Panc1 (cell line): ENCODE measurements at regions not wholly inside any gene's neighbourhood (a gene's known extent, or its start where the extent isn't known, plus 50 kb on each side); places are given as distances from the start of the nearest gene placed in this dataset.

ENCODE experiments used
- ATAC-seq: fragments of 200-7000 bp; cut with Tn5 transposase; 2 replicates; pipeline ENCODE4 v1.9.1; 2020; ENCODE audit warnings: mild to moderate bottlenecking, moderate library complexity
- BruUV-seq: library from RNA; stranded (reverse); fragments of 400-500 nt; replicated peaks from 2 replicates; lab custom pipeline; 2021; lab: Mats Ljungman, UMichigan
- CTCF ChIA-PET: fragments of 300-600 bp; sonication (Branson Sonifier 250); formaldehyde crosslinking; loops from one replicate; lab custom pipeline; 2022; ENCODE audit warnings: antibody characterized with exemption; lab: Charles Lee
- POLR2A ChIA-PET: fragments of 300-600 bp; sonication (Branson Sonifier 250); formaldehyde crosslinking; loops from one replicate; lab custom pipeline; 2022; ENCODE audit warnings: antibody characterized with exemption; lab: Charles Lee
- DNase-seq: peaks from one replicate; pipeline ENCODE4 v3.0.0-alpha.2; 2010; ENCODE audit warnings: low read depth, low spot score
- H3K27ac ChIP-seq: 2 replicates; pipeline ENCODE4 v1.5.1; 2011; ENCODE audit warnings: mild to moderate bottlenecking, low read length, inconsistent platforms
- H3K27me3 ChIP-seq: fragments of 200-500 bp; sonication (Bioruptor generic); 2 replicates; pipeline ENCODE4 v1.6.0; 2014; ENCODE audit warnings: low read length, inconsistent platforms; ENCODE audit not compliant: control insufficient read depth, insufficient read depth
- H3K36me3 ChIP-seq: fragments of 200-500 bp; sonication (Bioruptor generic); 2 replicates; pipeline ENCODE4 v1.5.1; 2014; ENCODE audit warnings: inconsistent platforms, mild to moderate bottlenecking, low read length, moderate library complexity; ENCODE audit not compliant: control insufficient read depth, insufficient read depth
- H3K4me1 ChIP-seq: 2 replicates; pipeline ENCODE4 v1.5.1; 2011; ENCODE audit warnings: inconsistent platforms, mild to moderate bottlenecking, low read length, moderate library complexity; ENCODE audit not compliant: control insufficient read depth, insufficient read depth
- H3K4me3 ChIP-seq, 2 experiments: 2 replicates each; pipeline ENCODE4 v1.5.1; 2011 to 2012; ENCODE audit warnings: low read depth in 2 of 2, low read length in 2 of 2, mild to moderate bottlenecking in 2 of 2, inconsistent platforms in 1 of 2, moderate library complexity in 1 of 2
- H3K9me3 ChIP-seq: fragments of 200-500 bp; sonication (Bioruptor generic); 2 replicates; pipeline ENCODE4 v1.5.1; 2014; ENCODE audit warnings: low read depth, mild to moderate bottlenecking, inconsistent platforms, low read length, moderate library complexity; ENCODE audit not compliant: control insufficient read depth, insufficient read depth
- CTCF ChIP-seq: fragments of 450-650 bp; IDR thresholded peaks from 2 replicates; pipeline ENCODE4 v1.5.1; 2017; ENCODE audit warnings: mild to moderate bottlenecking
- POLR2AphosphoS5 ChIP-seq: IDR thresholded peaks from 2 replicates; pipeline ENCODE4 v1.6.1; 2012; ENCODE audit warnings: mild to moderate bottlenecking, low read depth, low read length, moderate library complexity
- REST ChIP-seq, 2 experiments: IDR thresholded peaks; 2 replicates each; pipeline ENCODE4 v1.6.1; 2011 to 2012; ENCODE audit warnings: low read depth in 2 of 2, control low read depth in 1 of 2, low read length in 1 of 2, mild to moderate bottlenecking in 1 of 2, moderate library complexity in 1 of 2; ENCODE audit not compliant: insufficient read depth in 1 of 2
- SIN3A ChIP-seq: IDR thresholded peaks from 2 replicates; pipeline ENCODE4 v1.6.1; 2012; ENCODE audit warnings: low read depth, mild to moderate bottlenecking, low read length, moderate library complexity, borderline replicate concordance; ENCODE audit not compliant: insufficient read depth
- TCF7L2 ChIP-seq: IDR thresholded peaks from 2 replicates; pipeline ENCODE4 v1.6.1; 2011; ENCODE audit warnings: mild to moderate bottlenecking, low read depth, low read length, inconsistent platforms
- in situ Hi-C: cut with HindIII; loops from 2 replicates; pipeline ENCODE4 v1.10.0; 2016; ENCODE audit warnings: low sequenced_read_pairs, low pct_unique_long_range_greater_than_20kb
- intact Hi-C: fragments of 100-400 bp; cut with micrococcal nuclease; formaldehyde crosslinking; loops from one replicate; pipeline ENCODE4 v1.10.0; 2022; ENCODE audit not compliant: unreplicated experiment

GRCh38 chr5:12174734-12175133 lies 270.5 kb upstream of the CTNND2 start:
- in situ Hi-C loops: no loop called here
- no peak overlapping the region for H3K27ac ChIP-seq
- DNase-seq (no peak), ATAC-seq (no peak)
- H3K27me3 ChIP-seq: no peaks in the 10 kb centered on the region
- H3K36me3 ChIP-seq: no peaks in the 10 kb centered on the region
- ChIA-PET CTCF (no interaction called here), POLR2A (no interaction called here)
- peaks cover 5% of the 10 kb centered on the region; the same call in 1 of the 2 replicates for H3K9me3 ChIP-seq
- no peak overlapping the region for H3K4me3 ChIP-seq
- BruUV-seq: no TSS peak
- TF ChIP-seq CTCF (no peak), TCF7L2 (no peak), SIN3A (no peak), REST (IDR thresholded peaks at IDR 0.05; ENCODE audit: insufficient read depth in 1 of 2, low read depth in 2 of 2, low read length in 1 of 2) (no peak), POLR2AphosphoS5 (no peak)
- no peaks in the 10 kb centered on the region for H3K4me1 ChIP-seq
- intact Hi-C loops: no loop called here

GRCh38 chr5:12169536-12169935 lies 265.3 kb upstream of the CTNND2 start:
- no TSS peak for BruUV-seq

More at GRCh38 chr5:12169536-12169935, 265.3 kb upstream of the CTNND2 start:
- no peak for ATAC-seq
- DNase-seq: no peak
- ChIA-PET CTCF (no interaction called here), POLR2A (no interaction called here)
- no peaks in the 10 kb centered on the region for H3K36me3 ChIP-seq
- intact Hi-C loops: no loop called here
- TF ChIP-seq REST (IDR thresholded peaks at IDR 0.05; ENCODE audit: insufficient read depth in 1 of 2, low read depth in 2 of 2, low read length in 1 of 2) (no peak), POLR2AphosphoS5 (no peak)
- no peaks in the 10 kb centered on the region for H3K27me3 ChIP-seq
- H3K4me1 ChIP-seq: no peaks in the 10 kb centered on the region
- H3K9me3 ChIP-seq: no peaks in the 10 kb centered on the region; the same call in 1 of the 2 replicates
- no peak overlapping the region for H3K27ac ChIP-seq
- H3K4me3 ChIP-seq: no peak overlapping the region
- in situ Hi-C loops: no loop called here
